WTC11 (cell line): ENCODE measurements at regions not wholly inside any gene's neighbourhood (a gene's known extent, or its start where the extent isn't known, plus 50 kb on each side); places are given as distances from the start of the nearest gene placed in this dataset.

Experiments used
- CREB1 ChIP-seq: sonication (generic); formaldehyde crosslinking; IDR thresholded peaks from 2 replicates; pipeline ENCODE4 v1.8.0; 2023; ENCODE audit warnings: mild to moderate bottlenecking, missing genetic modification reagents
- FOXK1 ChIP-seq: sonication (generic); formaldehyde crosslinking; IDR thresholded peaks from 2 replicates; pipeline ENCODE4 v1.8.0; 2022; ENCODE audit warnings: mild to moderate bottlenecking, moderate library complexity, missing genetic modification reagents
- JUN ChIP-seq: sonication (generic); formaldehyde crosslinking; IDR thresholded peaks from 2 replicates; pipeline ENCODE4 v1.8.0; 2023; ENCODE audit warnings: mild to moderate bottlenecking, missing genetic modification reagents
- MLX ChIP-seq: sonication (generic); formaldehyde crosslinking; IDR thresholded peaks from 2 replicates; pipeline ENCODE4 v1.8.1; 2023; ENCODE audit warnings: mild to moderate bottlenecking, missing genetic modification reagents, moderate library complexity
- NR2C2 ChIP-seq: sonication (generic); formaldehyde crosslinking; IDR thresholded peaks from 2 replicates; pipeline ENCODE4 v1.8.0; 2022; ENCODE audit warnings: mild to moderate bottlenecking, missing genetic modification reagents
- SP1 ChIP-seq: sonication (generic); formaldehyde crosslinking; conservative IDR thresholded peaks from 2 replicates; pipeline ENCODE4 v1.8.1; 2022; ENCODE audit warnings: missing genetic modification reagents
- TF ChIP-seq, protein P1 (sequence below): fragments of 200-600 bp; IDR thresholded peaks from 2 replicates; pipeline ENCODE4 v1.8.0; 2022; ENCODE audit warnings: antibody characterized with exemption
- TF ChIP-seq, protein P2 (sequence below): sonication (generic); formaldehyde crosslinking; IDR thresholded peaks from 2 replicates; pipeline ENCODE4 v1.8.1; 2023; ENCODE audit warnings: mild to moderate bottlenecking, missing genetic modification reagents, borderline replicate concordance
- TF ChIP-seq, protein P3 (sequence below): sonication (generic); formaldehyde crosslinking; IDR thresholded peaks from 2 replicates; pipeline ENCODE4 v1.8.0; 2022; ENCODE audit warnings: mild to moderate bottlenecking, missing genetic modification reagents

DNA sequence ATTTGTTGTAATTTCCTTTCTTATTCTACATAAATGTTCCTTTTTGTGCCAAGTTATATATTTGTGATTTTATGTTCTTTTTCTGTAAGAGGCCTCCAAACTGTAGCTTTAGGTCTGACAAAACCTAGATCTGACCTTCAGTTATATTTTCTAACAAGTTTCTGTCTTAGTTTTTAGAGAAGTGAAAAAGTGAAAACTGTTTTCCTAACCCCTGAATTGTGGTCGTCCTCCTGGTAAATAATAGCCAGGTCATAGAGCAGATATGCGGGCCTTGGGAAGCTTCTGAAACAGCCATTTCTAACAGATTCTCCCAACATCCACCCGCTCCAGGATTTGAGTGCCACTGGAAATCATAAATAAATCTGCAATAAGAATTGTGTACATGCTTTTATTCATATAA, 398.4 kb upstream of the CWC22 start:
- no peak for TF ChIP-seq CREB1 (CRISPR knock-in tag)
- no peak for TF ChIP-seq NR2C2 (CRISPR knock-in tag)
- TF ChIP-seq, protein P1, sequence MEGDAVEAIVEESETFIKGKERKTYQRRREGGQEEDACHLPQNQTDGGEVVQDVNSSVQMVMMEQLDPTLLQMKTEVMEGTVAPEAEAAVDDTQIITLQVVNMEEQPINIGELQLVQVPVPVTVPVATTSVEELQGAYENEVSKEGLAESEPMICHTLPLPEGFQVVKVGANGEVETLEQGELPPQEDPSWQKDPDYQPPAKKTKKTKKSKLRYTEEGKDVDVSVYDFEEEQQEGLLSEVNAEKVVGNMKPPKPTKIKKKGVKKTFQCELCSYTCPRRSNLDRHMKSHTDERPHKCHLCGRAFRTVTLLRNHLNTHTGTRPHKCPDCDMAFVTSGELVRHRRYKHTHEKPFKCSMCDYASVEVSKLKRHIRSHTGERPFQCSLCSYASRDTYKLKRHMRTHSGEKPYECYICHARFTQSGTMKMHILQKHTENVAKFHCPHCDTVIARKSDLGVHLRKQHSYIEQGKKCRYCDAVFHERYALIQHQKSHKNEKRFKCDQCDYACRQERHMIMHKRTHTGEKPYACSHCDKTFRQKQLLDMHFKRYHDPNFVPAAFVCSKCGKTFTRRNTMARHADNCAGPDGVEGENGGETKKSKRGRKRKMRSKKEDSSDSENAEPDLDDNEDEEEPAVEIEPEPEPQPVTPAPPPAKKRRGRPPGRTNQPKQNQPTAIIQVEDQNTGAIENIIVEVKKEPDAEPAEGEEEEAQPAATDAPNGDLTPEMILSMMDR = no peak
- no peak for TF ChIP-seq SP1 (CRISPR knock-in tag)
- TF ChIP-seq MLX (CRISPR knock-in tag) = no peak
- TF ChIP-seq, protein P2, sequence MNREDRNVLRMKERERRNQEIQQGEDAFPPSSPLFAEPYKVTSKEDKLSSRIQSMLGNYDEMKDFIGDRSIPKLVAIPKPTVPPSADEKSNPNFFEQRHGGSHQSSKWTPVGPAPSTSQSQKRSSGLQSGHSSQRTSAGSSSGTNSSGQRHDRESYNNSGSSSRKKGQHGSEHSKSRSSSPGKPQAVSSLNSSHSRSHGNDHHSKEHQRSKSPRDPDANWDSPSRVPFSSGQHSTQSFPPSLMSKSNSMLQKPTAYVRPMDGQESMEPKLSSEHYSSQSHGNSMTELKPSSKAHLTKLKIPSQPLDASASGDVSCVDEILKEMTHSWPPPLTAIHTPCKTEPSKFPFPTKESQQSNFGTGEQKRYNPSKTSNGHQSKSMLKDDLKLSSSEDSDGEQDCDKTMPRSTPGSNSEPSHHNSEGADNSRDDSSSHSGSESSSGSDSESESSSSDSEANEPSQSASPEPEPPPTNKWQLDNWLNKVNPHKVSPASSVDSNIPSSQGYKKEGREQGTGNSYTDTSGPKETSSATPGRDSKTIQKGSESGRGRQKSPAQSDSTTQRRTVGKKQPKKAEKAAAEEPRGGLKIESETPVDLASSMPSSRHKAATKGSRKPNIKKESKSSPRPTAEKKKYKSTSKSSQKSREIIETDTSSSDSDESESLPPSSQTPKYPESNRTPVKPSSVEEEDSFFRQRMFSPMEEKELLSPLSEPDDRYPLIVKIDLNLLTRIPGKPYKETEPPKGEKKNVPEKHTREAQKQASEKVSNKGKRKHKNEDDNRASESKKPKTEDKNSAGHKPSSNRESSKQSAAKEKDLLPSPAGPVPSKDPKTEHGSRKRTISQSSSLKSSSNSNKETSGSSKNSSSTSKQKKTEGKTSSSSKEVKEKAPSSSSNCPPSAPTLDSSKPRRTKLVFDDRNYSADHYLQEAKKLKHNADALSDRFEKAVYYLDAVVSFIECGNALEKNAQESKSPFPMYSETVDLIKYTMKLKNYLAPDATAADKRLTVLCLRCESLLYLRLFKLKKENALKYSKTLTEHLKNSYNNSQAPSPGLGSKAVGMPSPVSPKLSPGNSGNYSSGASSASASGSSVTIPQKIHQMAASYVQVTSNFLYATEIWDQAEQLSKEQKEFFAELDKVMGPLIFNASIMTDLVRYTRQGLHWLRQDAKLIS (CRISPR knock-in tag) = no peak
- TF ChIP-seq JUN (CRISPR knock-in tag) = no peak
- TF ChIP-seq, protein P3, sequence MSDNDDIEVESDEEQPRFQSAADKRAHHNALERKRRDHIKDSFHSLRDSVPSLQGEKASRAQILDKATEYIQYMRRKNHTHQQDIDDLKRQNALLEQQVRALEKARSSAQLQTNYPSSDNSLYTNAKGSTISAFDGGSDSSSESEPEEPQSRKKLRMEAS = no peak
- TF ChIP-seq FOXK1 (CRISPR knock-in tag) = no peak
